NCI-H345 treated with DMSO at 0.1 percent for 48 hours (cell line): ENCODE measurements at regions not wholly inside any gene's neighbourhood (a gene's known extent, or its start where the extent isn't known, plus 50 kb on each side); places are given as distances from the start of the nearest gene placed in this dataset.

Experiments used
- DNase-seq: peaks from one replicate; lab custom pipeline; 2025; ENCODE audit not compliant: unreplicated experiment; lab: John Stamatoyannopoulos, UW

GRCh38 chr7:25894902-25895791 is 256.9 kb upstream of the NFE2L3 start:
- DNase-seq: no peak

- no peak for DNase-seq
Observed at GRCh38 chr7:25895792-25896171, 256.2 kb upstream of the NFE2L3 start.

- DNase-seq: no peak
Observed at GRCh38 chr7:25897261-25897782, 254.7 kb upstream of the NFE2L3 start.

- DNase-seq: no peak
Observed at GRCh38 chr7:25900245-25900644, 251.8 kb upstream of the NFE2L3 start.

- DNase-seq: no peak
Observed at GRCh38 chr7:25900877-25901276, 251.1 kb upstream of the NFE2L3 start.

DNA sequence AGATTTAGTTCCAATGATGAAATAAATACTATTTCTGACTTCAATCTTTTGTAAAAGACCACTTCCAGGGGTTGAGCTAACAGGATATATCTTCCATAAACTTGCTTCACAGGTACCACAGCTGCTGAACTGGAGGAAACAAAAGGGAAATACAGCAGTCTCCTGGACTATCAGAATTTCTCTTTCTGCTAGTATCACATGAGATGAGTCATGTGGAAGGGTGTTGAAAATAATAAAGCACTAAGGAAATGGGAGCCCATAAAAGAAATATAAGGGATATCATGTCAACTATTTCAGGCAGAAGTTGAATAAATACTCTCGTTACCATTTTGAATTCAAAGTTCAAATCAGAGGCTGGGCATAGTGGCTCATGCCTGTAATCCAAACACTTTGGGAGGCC is 250.3 kb upstream of the NFE2L3 start:
- DNase-seq: no peak

- DNase-seq: no peak
Observed at GRCh38 chr7:25906003-25906402, 246.0 kb upstream of the NFE2L3 start.

DNA sequence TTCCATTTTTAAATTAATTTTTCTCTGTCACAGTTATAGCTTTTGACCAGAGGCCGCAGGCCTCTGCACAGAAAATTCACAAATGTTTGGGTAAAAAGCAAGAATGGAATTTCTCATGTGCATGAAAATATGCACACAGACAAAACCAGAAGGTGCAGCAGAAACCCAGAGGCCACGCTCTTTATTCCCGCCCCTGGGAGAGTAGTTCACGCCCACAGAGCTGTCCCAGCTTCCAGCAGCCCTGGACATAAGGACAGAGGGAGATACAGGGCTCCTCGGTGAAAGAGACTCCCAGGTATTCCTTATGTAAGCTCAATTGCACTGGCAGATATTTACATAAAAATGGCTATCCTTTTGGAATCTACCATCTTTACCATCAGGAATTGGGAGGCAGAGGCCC is 245.2 kb upstream of the NFE2L3 start:
- no peak for DNase-seq

DNA sequence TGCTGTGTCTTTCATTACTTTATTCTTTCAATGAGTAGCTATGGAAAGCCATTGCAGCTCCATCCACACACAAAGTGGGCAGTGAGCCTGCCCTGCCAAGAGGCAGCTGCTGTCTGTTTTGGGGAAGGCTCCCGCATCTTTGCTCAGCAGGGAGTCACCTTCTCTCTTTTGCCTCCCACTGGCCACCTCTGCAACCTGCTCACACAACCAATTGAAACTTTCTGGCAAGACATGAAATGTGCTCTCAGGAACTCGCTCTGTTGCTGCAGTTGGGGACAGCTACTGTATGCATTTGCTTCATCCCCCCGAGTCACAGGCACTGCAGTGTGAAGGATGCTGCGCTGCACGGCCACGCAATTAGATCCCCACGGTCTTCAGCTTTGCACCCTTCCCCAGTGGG is 244.8 kb upstream of the NFE2L3 start:
- DNase-seq: no peak

- no peak for DNase-seq
Observed at GRCh38 chr7:25907731-25908130, 244.3 kb upstream of the NFE2L3 start.

- DNase-seq: no peak
Observed at GRCh38 chr7:25908154-25908949, 243.6 kb upstream of the NFE2L3 start.

DNA sequence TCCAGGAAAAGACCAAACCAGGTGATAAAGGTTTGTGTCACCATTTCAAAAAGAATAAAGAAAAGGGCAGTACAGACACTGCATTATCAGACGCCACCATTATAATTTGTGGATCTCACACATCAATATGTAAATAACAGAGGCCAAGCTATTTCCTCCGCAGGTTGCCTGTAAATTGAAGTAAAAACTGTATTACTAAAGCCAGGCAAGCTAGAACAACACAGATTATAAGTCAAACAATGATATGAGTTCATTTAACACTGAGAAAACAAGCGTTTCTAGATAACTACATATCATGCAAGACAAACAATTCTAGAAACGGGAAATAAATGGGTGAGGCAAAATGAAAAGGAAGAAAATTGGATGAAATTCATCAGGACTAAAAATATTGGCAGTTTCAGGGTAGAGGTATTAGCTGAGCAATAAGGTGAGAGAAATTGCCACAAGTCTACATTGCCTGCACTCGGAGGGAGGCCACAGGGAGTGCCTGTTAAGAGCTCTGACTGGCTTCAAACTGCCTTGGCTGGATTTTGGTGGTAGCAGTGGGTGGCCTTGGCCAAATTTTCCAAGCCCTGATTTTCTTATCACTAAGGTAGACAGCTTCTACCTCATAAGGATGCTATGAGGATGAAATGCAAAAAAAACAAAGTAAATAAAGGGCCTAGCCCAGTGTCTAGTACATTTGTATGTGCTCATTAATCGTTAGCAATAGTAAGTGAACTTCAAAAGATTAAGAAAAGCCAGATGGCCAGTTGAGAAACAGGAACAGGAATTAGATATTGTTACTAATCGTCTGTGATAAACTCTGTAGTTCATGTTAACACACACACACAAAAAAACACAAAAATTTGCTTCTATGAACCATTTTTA is 240.0 kb upstream of the NFE2L3 start:
- DNase-seq: no peak

- peak; percentile 40 for DNase-seq
Observed at GRCh38 chr7:25913598-25914224, 238.3 kb upstream of the NFE2L3 start.

DNA sequence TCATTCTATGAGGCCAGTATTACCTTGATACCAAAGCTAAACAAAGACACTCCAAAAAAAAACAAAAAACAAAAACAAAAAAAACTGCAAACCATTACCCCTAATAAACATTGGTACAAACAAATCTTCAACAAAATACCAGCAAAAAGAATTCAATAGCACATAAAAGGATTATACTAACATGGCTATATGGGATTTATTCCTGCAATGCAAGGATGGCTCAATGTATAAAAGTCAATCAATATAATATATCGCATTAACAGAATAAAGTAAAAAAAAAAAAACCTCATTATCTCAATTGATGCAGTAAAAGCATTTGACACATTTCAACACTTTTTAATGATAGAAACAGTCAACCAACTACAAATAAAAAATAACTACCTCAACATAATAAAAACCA is 233.3 kb upstream of the NFE2L3 start:
- DNase-seq: no peak

DNA sequence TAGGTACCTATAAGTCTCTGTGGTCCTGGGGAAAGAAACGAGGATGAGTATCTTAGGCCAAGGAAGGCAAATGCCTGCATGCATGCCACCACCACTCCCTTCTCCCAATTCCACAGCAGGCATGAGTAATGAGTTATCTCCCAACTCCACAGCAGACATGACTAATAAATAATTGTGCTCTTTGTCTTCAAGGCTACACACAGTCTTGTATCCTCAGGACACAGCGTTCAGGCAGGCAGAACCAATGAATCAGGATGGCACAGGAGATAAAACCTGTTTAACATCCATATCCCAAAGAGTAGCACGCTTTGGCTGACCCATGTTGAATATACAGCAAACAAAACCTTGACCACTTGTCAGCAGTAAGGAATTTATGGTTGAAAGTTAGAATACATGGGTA is 229.7 kb upstream of the NFE2L3 start:
- DNase-seq: no peak

DNA sequence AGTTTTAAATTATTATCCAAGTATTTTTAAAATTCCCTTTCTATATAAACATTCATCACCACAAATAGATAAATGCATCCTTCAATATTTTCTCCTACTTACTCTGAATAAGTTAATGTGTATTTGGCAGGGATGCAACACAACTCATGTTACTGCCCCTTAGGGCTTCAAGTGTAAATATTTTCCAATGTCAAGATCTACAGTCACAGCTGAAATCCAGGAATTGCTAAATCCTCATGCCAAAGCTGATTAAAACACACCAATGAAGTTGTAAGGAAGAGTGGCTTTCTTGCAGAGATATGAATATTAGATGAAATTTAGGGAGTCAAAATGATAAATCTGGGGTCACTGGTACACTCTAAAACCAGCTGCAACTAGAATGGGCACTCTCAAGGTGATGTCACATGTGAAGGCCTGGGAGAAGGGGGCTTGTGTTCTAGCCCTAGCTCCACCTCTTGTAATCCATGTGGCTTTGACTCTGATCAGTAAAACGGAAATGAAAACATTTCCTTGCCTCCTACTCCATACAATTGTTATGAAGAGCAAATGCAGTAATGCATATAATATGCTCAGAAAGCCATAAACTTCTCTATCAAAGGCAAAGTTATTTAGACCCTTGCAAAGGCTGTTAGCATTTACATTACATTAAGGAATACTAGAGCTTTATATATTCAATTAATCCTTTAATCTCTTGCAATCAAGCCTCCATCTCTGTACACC is 228.1 kb upstream of the NFE2L3 start:
- DNase-seq: no peak

DNA sequence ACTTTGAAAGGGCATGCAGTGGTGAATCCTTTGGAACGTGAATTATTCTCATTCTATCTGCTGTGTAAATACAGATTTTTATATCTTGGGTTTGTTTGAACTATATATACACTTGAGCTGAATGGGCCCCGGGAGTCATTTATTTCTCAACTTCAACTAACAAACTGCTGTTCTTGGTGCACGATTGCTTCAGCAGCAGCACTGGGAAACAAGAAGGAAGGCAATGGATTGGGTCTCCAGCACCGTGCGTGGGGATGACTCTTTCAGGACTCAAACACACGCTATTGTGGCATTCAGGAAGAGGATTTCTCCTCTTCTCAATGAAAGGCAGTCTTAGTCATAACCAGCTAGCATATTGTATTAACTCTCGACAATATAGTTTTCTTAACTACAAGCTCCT is 226.0 kb upstream of the NFE2L3 start:
- no peak for DNase-seq

DNA sequence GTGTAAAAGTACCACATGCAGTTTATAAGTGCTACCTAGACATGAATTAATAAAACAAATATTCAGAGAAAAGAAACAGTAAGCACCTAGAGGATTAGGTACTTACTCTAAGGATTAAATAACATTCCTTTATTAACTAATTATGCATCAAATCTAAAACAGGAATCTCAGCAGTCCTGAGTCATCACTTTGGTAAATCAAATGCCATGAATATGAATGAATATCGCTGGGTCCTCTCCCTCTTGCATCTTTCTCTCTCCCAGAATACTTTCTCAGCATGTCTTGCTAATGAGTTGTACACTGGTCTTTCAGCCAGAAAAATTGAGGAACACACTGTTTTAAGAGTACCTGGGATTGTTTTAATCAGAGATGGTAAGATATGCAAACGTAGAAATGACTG is 225.5 kb upstream of the NFE2L3 start:
- no peak for DNase-seq

GRCh38 chr7:25926891-25927625 is 224.9 kb upstream of the NFE2L3 start:
- DNase-seq: no peak
